Activated gamma-delta T cell treated with anti-CD3 and anti-CD28 coated beads, Interleukin-2, amount 50 U/mL, for 16 hours (primary cell): ENCODE measurements at regions not wholly inside any gene's neighbourhood (a gene's known extent, or its start where the extent isn't known, plus 50 kb on each side); places are given as distances from the start of the nearest gene placed in this dataset.
"Not testable (repeated sequence)": the region's sequence is repeated elsewhere in the genome, so short reads cannot be mapped to it uniquely, and the experiment has no call there.

Source experiments
- DNase-seq: peaks from one replicate; pipeline ENCODE4 v3.0.0-alpha.2; 2020; ENCODE audit warnings: low read depth

DNA sequence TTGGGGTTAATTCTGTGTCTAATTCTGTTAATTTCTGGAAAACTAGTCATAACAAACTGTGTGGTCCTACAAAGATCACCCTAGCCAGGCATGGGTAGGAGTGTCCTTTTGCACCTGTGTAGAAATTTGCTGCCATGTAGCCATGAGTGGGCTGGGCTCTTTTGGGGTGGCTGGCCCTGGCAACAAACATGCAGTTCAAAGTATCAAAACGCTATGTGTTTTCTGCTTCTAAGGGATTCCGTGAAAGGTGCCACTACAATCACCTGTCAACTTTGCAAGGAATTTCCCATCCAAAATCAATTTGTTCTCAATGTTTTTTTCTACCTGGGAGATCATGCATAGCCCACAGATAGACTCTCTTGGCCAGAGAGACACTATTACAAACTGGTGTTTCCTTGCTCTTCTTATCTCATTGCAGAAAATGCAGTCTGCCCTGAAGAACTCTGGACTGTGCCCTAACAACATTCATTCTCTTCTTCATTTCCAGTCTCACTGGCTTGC is 537.7 kb upstream of the ID2 start:
- DNase-seq, result no peak

DNA sequence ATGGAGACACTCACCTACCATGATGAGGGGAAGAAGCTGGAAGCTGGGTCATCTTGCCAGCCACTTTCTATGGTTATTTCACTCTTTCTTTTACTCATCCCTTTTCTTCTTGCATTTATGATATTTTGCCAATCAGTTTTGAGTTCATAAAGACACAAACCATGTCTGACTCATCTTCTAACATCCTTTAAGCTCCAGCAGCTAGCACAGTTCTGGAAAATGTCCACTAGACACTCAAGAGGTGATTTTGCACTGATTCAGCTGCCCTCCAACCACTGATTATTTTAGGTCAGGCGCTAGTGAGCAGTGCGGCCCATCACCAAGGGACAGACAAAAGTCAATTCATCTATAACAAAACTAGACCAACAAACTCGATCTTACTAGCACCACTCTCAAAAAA is 537.1 kb upstream of the ID2 start:
- no peak for DNase-seq

DNA sequence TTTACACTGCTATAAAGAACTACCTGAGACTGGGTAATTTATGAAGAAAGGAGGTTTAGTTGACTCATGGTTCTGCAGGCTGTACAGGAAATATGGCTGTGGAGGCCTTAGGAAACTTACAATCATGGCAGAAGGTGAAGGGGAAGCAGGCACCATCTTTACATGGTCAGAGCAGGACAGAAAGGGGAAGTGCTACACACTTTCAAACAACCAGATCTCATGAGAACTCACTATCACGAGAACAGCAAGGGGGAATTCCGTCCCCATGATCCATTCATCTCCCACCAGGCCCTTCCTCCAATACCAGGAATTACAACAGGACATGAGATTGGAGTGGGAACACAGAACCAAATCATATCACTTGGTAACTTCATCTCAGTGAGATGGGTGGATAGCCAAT is 536.5 kb upstream of the ID2 start:
- DNase-seq, result not testable (repeated sequence)

DNA sequence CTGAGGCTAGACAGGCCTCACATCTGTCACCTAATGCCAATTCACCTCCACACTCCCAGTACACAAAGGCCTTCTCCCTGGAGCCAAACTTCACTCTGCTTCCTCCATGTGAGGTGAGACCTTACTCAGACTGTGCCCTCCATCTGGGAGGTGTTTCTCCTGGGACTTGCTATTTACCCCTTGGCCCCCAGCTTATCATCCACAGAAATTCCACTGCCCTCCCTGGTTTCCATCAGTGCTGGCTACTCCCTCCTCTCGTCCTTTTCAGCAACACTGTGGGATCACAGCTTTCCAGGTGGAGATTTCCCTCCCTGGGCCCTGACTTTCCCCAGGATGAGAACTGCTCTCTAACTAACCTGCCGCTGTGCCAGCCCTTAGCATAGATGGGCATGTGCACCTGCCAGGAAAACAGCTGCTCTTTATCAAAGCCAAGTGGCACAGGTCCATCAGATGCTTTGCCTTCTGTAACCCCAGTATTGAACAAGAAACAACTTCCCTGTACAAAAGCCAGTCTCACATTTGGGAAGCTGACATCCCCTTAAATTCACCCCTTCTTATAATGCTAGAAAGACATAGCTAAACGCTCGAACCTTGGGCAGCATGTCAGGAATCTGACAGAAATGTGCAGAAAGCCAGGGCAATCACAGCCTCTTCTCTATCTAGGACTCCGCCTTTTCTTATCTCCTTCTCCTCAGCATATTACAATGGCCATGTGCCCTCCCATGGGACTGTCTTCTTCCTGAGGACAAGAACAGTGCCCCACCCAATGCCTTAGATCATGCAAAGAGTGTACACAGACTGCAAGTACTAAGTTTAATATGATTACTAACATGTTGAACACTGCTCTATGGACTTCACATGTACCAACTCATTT is 535.5 kb upstream of the ID2 start:
- no peak for DNase-seq

DNA sequence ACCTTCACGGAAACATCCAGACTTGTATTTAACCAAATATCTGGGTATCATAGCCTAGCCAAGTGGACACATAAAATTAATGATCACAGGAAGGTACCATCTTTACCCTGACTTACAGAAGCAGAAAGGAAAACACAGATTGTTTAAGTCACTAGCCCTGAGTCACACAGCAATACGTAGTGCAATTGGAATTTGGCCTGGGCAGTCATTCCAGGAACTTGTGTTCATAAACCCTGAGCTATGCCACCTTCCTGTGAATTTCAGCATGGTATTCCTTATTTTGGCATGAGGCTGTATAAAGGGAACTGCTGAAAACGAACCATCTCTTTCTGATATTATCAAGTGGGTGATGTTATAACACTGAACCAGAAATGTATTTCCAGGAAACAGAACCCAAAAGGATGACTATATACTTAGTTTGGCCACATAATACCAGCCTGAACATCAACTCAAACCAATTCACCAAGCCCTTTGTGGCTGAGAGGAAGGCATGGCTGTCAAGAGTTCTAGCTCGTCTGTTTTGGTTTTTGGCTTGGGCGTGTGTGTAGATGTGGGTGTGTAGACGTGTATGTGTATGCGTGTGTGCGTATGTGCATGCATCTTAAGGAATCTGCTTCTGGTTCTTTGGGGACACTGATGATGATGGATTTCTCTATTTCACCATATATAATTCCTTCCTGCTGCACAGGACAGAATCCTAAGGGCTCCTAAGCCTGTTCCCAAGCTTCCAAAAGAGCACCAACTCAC is 533.4 kb upstream of the ID2 start:
- DNase-seq, result no peak

DNA sequence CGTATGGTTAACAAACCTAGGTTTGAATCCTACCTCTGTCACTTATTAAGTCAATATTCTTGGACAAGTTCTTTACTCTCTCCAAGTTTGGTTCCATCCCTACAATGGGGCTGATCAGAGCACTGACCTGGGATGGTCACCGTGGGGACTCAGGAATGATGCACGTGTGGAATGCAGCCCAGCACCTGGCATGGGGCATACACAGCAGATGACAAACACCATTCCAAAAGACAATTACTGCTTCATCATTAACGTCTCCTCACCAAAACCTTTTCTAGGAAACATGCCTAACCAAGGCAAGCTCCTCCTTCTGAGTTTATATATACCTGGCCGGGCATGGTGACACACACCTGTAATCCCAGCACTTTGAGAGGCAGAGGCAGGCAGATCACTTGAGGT is 532.9 kb upstream of the ID2 start:
- DNase-seq, result no peak

DNA sequence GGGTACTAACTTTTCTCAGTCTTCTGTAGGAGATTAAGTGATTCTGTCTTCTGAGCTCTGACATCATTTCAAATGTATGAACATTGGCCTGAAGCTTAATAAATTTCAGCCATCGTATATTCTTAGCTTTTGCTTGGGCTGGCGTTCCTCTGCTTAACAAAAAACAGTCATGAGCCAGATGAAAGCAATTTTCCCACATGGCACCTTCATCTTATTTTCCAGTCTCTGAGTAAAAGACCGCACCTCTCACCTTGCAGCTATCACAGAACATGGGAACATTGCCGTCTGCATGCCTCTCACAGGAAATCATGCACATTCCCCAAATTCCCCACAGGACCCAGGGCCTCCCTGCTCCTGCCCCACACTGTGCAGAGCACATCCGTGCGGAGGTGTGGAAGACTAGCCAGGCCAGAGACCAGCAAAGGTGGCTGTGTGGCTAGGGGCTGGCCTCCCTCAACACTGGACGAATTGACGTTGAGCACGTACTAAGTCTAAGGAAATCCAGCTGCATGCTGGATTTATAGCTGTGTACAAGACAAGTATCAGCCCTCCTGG is 531.8 kb upstream of the ID2 start:
- DNase-seq, result no peak

DNA sequence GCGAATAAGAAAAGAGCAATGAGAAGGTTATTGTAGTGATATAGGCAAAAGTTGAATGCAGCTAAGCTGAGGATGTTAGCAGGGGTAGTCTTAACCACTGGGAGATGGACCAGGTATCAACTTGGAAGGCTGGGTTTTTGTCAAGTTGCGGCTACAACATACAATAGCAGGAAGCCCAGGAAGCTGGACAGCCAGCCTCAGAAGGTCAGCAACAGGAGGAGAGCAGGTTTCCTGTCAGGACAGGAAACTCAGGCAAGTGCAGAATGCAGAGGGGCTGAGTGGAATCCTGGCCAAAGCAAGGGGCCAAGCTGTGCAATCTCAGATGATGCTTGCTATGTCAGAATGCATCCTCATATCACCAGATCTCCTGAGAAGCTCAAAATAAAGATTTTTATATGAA is 530.0 kb upstream of the ID2 start:
- no peak for DNase-seq

DNA sequence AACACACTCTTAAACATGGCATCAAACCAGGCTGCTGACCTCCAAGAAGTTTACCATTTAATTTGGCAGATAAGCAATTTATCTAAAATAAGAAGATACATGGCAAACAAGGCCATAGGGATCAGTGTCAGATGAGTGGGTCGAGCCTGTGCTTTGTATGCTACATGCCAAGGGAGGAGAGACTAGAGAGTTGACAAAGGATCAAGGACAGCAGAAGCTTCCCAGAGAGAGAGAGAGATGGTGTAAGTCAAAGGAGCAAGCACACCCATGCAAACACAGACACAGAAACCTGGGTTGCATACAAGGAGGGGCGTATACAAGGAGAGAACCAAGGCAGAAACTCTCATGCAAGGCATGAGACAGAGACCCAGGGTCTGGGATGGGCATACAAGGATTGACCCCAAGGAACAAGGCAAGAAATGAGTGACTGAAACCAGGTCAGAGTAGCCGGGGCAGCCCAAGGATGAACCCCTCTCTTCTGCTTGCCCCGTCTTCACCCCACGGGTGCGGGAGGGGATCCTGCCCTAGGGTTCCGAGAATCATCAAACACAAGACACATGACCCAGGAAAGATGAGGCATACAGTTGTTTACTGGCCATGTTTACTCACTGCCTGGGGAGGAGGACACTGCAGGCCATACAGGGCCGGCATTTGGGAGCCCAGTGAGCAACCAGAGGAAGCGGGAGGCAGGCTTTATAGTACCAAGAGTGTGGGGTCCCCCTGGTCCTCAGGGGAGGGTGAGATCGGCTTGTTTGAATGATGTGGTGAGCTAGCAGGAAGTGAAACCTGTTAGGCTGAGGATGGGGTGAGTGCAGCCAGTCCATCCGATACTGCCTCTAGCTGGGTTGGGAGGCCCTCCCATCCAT is 529.2 kb upstream of the ID2 start:
- DNase-seq, result no peak

DNA sequence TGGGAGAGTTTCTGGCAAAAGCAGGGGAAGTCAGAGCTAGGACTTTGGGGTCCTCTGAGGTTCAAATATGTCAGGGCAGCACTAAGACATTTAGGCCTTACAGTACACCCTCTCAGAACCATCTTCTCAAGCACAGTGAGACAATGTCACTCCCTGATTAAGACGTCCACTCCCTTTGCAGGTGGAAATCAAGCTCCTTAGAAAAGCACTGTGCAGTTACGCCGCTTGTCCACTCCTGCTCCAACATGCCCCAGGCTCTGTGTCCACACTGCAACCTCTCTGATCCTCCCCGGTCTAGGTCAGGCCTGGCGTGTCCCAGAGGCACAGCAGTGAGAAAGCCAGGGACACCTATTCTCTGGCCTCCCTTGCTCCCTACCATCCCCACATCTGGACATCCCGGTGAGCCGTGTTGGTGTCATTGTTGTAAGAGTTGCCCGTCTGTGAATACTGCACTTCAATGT is 528.6 kb upstream of the ID2 start:
- DNase-seq, result no peak

DNA sequence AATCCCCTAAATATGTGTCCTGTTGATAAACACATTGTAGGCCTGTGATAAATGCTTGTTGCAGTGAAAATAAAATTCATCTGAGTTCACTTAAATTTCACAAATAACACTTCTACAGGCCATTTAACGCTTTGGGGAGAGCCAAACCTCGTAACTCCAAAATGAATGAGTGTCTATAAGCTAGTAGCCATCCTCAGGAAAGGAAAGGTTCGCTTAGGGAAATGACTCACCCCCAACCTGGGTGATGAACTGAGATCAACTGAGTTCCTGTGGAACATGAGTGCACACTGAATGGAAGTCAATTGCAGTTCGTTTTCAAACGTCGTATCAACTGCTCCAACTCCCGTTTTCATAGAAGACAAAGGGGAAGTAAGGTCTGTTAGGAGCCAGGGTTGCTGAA is 527.6 kb upstream of the ID2 start:
- DNase-seq, result no peak

DNA sequence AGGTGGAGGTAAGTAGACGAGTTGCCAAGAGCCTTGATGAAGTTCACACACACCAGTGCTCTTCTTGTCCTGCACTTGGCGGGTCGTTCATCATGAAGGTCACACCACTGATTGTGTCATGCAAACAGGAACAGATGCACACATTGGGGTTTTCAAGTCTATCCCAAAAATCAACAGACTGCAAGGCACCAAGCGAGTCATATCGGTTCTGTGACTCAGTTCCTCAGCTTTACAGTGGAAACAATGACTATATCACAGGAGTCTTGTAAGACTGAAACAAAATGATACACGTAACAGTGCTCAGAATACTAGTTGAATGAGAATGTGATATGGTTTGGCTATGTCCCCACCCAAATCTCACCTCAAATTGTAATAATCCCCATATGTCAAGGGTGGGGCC is 526.9 kb upstream of the ID2 start:
- no peak for DNase-seq

DNA sequence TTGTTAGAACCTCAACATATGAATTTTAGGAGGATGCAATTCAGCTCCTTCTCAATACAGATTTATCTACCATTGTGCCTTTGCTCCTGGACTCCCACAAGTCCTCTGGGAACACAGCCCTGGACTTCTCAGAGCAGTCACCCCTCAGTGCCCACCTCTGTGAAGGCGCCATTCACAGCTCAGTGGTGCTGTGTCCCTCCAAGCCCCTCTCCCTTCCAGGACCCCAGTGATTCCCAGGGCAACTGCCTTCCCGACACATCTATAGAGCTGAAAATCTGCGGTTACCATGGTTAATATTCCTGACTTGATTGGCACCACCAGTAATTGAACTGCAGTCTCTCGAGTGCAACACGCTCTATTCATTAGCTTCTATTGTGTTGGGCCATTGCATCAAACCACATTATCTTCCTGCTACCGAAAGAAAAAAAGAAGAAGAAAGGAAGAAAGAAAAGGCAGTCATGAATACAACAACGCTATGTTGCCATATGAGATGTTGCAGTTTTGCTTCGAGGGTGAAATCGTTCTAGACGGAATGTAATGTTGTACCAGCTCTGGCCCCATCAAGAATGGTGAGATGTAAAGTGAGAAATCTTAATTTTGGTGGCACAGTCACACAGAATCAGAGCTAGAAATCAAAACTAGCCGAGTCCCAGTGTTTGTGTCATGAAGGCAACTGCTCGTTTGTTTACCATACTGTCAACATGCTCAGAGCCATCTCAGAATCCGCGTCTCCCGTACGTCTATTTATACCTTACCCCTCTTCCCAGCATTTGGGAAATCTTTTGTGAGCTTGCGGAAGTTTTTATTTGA is 524.0 kb upstream of the ID2 start:
- DNase-seq, result no peak

DNA sequence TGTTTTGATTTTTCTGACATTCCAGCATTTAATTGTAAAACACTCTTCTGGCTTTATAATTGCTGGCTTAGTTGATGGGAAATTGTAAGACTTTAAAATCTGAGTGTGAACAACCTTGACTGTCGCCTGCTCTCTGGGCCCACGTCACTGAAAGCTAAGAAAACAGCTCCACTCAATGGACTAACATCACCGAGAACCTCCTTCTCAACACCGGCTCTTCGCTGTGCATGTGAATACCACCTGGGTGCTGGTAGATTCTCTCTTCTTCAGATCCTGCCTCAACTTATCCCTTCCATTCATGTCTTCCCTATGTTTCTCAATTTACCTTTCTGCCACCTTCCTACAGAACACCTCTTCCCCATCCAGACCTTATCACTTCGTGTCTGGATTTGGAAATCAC is 523.1 kb upstream of the ID2 start:
- no peak for DNase-seq

DNA sequence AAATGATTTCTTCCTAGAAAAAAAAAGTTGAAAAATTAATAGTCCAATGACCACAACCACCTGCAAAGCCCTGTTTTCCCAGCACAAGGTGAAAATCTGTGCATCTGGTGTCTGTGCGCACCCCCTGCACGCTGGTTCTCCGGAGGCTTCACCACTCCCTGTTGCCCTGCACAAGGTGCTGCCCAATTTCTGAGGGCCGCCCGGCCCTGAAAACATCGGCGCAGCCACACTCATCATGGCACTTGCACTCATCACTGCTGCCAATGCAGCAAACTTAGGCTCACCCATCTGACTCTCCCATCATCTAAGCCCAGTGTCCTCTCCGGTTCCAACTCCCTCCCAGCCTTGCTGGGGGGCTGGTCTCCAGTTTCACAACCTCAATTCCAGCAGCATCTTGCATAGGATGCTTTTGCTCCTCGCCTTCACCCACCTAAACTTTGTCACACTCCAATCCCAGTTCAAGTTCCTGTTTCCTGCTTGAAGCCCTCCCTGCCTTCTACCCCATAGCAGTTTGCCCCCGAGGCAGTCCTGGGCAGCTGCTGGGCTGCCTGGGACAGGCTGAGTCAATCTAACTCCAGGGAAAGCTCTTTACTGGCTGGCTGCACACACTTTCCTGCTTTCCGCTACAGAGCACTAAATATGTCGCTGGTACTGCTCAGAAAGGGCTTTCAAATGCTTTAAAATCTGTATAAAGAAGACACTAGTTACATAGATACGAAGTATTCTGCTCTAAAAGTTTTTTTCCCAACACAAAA is 522.5 kb upstream of the ID2 start:
- no peak for DNase-seq

DNA sequence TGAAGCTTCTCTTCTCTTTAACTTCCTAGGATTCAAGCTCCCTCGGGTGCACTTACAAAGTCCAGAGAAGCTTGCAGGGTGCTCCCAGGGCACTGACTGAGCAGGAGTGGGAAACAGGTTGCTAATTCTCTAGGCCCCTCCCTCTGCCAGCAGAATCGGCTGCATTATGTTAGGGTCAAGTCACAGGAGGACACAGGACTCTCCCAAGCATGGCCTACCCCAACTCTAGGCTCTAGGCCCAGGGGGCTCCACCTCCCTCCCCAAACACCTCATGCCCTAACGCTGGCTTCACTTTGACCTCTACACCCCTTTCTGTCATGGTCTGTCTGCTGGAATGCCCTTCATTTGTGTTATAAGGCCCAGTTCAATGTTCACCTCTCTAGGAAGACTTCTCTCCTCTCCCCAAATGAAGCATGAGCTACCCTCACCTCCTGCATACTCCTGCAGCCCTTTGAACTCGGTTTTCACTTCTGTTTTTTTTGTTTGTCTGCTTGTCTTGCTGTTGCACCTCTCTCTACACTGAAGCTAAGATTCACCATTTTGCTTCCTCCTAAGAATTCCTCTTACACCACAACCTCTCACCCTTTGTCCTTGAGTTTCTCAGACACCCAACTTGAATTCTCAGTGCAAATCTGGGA is 521.8 kb upstream of the ID2 start:
- no peak for DNase-seq

DNA sequence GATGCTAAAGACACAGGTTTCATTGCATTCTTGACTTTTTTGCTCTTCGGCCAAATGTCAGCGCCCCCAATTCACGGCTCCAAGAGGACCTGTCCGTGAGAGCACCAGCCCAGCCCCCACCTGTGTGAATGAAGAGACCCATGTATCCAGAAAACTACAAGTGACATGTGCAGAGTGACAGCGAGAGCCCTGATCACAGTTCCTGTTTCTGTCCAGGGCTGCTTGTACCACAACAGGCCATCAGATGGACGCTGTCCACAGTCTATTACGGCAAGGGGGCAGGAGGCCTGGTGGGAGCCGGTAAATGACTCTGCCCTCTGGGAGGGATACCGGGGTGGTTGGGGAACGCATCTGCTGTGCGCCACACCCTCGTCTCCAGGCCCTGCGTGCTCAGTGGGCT is 520.9 kb upstream of the ID2 start:
- DNase-seq, result no peak

DNA sequence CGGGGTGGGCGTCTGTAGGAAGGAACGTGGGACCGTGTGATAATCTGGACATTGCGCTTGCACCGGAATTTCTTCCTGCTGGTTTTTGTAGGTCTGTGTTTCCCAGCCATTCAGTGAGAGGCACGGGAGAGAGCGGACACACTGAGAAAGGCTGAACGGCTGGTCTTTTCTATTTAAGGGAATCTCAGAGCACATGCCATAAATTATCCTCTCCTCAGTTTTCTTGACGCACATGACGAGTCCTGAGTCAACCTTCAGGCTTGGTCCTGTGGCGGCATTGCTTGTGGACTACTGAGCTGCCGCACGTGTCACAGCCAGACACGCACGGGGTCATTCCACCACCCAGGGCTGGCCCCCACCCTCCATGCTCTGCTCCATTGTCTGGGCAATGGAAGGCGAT is 519.3 kb upstream of the ID2 start:
- no peak for DNase-seq

DNA sequence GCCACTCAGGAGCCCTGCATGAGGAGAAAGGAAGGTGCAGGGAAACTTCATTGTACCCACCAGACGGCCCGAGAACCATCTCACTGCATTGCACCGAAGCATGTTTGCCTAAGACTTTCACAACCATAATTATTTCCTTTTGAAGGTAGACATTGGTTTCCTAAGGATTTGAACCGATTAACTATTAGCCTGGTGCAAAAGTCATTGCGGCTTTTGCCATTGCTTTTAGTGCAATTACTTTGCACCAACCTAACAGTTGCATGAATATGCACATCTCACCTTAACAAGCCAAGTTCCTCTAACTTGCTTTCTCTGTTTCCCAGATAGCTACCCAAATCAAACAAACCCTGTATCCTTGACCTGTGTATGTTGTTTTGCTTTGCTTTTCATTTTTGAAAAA is 516.3 kb upstream of the ID2 start:
- no peak for DNase-seq
